ENCODE measurements at regions not wholly inside any gene's neighbourhood (a gene's known extent, or its start where the extent isn't known, plus 50 kb on each side); places are given as distances from the start of the nearest gene placed in this dataset.

DNA sequence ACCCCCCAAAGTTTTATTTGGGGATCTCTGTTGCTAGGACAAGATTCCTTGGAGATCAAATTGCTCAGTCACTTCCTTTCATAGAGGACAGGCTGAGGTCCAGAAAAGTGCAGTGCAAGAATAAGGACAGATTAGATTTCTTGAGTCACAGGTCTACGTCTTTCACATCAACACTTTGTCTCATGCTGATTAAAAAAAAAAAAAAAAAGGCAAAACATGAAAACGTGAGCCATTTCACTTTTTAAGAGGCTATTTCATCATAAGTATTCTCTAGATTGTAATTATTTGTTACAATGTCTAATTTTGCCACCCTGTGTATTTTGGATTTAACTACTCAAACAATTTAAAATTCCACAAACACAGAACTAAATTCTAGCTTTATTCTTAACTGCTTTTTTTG is 647.0 kb downstream of the TRAM1L1 start:
- TF ChIP-seq CTCF (IDR thresholded peaks at IDR 0.05): no peak
- TF ChIP-seq POLR2A (IDR thresholded peaks at IDR 0.05): no peak

Measured in heart left ventricle (tissue), 13 donors.